ENCODE measurements at regions not wholly inside any gene's neighbourhood (a gene's known extent, or its start where the extent isn't known, plus 50 kb on each side); places are given as distances from the start of the nearest gene placed in this dataset.

- no peak for DNase-seq
These were observed 261.3 kb upstream of the KLHL29 start for GRCh38 chr2:23123686-23124085.

GRCh38 chr2:23124214-23124750 lies 260.7 kb upstream of the KLHL29 start:
- no peak for DNase-seq

GRCh38 chr2:23127465-23127864 lies 257.5 kb upstream of the KLHL29 start:
- no peak for DNase-seq

- DNase-seq = no peak
These were observed 256.2 kb upstream of the KLHL29 start for GRCh38 chr2:23128684-23129292.

GRCh38 chr2:23131066-23131575 lies 253.9 kb upstream of the KLHL29 start:
- DNase-seq = no peak

- no peak for DNase-seq
These were observed 253.0 kb upstream of the KLHL29 start for GRCh38 chr2:23132000-23132399.

- no peak for DNase-seq
These were observed 252.0 kb upstream of the KLHL29 start for GRCh38 chr2:23132823-23133595.

GRCh38 chr2:23134726-23135125 lies 250.3 kb upstream of the KLHL29 start:
- no peak for DNase-seq

- DNase-seq = no peak
These were observed 249.4 kb upstream of the KLHL29 start for GRCh38 chr2:23135481-23136100.

GRCh38 chr2:23137166-23137565 lies 247.8 kb upstream of the KLHL29 start:
- DNase-seq = no peak

GRCh38 chr2:23138701-23139100 lies 246.3 kb upstream of the KLHL29 start:
- no peak for DNase-seq

GRCh38 chr2:23145460-23145859 lies 239.5 kb upstream of the KLHL29 start:
- no peak for DNase-seq

GRCh38 chr2:23146011-23146410 lies 239.0 kb upstream of the KLHL29 start:
- DNase-seq = no peak

- DNase-seq = no peak
These were observed 236.6 kb upstream of the KLHL29 start for GRCh38 chr2:23148342-23148741.

GRCh38 chr2:23149777-23150176 lies 235.2 kb upstream of the KLHL29 start:
- DNase-seq = no peak

- no peak for DNase-seq
These were observed 231.5 kb upstream of the KLHL29 start for GRCh38 chr2:23153484-23153883.

GRCh38 chr2:23155022-23155421 lies 230.0 kb upstream of the KLHL29 start:
- no peak for DNase-seq

- no peak for DNase-seq
These were observed 227.2 kb upstream of the KLHL29 start for GRCh38 chr2:23157812-23158211.

GRCh38 chr2:23158306-23158705 lies 226.7 kb upstream of the KLHL29 start:
- no peak for DNase-seq

- DNase-seq = no peak
These were observed 225.1 kb upstream of the KLHL29 start for GRCh38 chr2:23159746-23160405.

GRCh38 chr2:23164173-23164572 lies 220.8 kb upstream of the KLHL29 start:
- DNase-seq = no peak

- no peak for DNase-seq
These were observed 215.1 kb upstream of the KLHL29 start for GRCh38 chr2:23169896-23170295.

- no peak for DNase-seq
These were observed 213.9 kb upstream of the KLHL29 start for GRCh38 chr2:23171108-23171507.
